K562 (cell line): ENCODE measurements at regions not wholly inside any gene's neighbourhood (a gene's known extent, or its start where the extent isn't known, plus 50 kb on each side); places are given as distances from the start of the nearest gene placed in this dataset.

Experiments used
- ATAC-seq: fragments of 200-7000 bp; cut with Tn5 transposase; 3 replicates; pipeline ENCODE4 v1.9.1; 2020; ENCODE audit warnings: moderate library complexity
- BruUV-seq: library from RNA; stranded (reverse); fragments of 400-500 nt; replicated peaks from 2 replicates; lab custom pipeline; 2021; lab: Mats Ljungman, UMichigan
- CTCF ChIA-PET: fragments of 300-600 bp; formaldehyde crosslinking; extraction: SDS; loops from one replicate; lab custom pipeline; 2021; ENCODE audit warnings: low intra/inter-chr PET ratio; lab: Yijun Ruan, JAX
- POLR2A ChIA-PET: fragments of 300-600, 350-650 bp; sonication (Branson Sonifier 250); formaldehyde crosslinking; extraction: SDS; loops from one replicate; lab custom pipeline; 2021; ENCODE audit warnings: antibody characterized with exemption, inconsistent platforms; lab: Yijun Ruan, JAX
- DNase-seq, 4 experiments: peaks; one replicate each; pipeline versions ENCODE4 v3.0.0 to v3.0.0-alpha.2; 2011 to 2018; ENCODE audit warnings: low spot score in 3 of 4, mixed read lengths in 3 of 4; ENCODE audit errors: extremely low read depth in 1 of 4
- FAIRE-seq: peaks from 2 replicates; lab custom pipeline; 2011; peaks lifted over from hg19 to GRCh38; lab: Jason Lieb, UNC
- H2AFZ ChIP-seq: 2 replicates; pipeline ENCODE4 v1.6.0; 2011; ENCODE audit warnings: low read depth, low read length, control low read depth, inconsistent platforms
- H3K27ac ChIP-seq: fragments of 200-600 bp; 3 replicates; pipeline ENCODE4 v1.8.0; 2011; ENCODE audit warnings: low read depth, mild to moderate bottlenecking, control low read depth, inconsistent platforms, low read length, moderate library complexity, mixed read lengths; ENCODE audit errors: extremely low read depth
- H3K27me3 ChIP-seq, 2 experiments: fragments of 300-600 bp in 1 of 2; 2 replicates in 1 of 2; 3 replicates in 1 of 2; pipeline versions ENCODE4 v1.6.0 to v1.8.0; 2011; ENCODE audit warnings: inconsistent platforms in 2 of 2, low read length in 2 of 2, mild to moderate bottlenecking in 1 of 2, mixed read lengths in 1 of 2, moderate library complexity in 1 of 2; ENCODE audit not compliant: control insufficient read depth in 2 of 2, insufficient read depth in 2 of 2
- H3K36me3 ChIP-seq: fragments of 300-600 bp; 3 replicates; pipeline ENCODE4 v1.8.0; 2011; ENCODE audit warnings: mild to moderate bottlenecking, low read length, inconsistent platforms; ENCODE audit not compliant: control insufficient read depth, insufficient read depth
- H3K4me1 ChIP-seq, 2 experiments: fragments of 200-600 bp in 1 of 2; replicated peaks in 1 of 2; 2 replicates in 1 of 2; 3 replicates in 1 of 2; pipeline versions ENCODE4 v1.5.1 to v1.8.0; 2011; ENCODE audit warnings: inconsistent platforms in 2 of 2, low read length in 2 of 2, mild to moderate bottlenecking in 1 of 2, mixed read lengths in 1 of 2, moderate library complexity in 1 of 2; ENCODE audit not compliant: control insufficient read depth in 2 of 2, insufficient read depth in 2 of 2
- H3K4me2 ChIP-seq: 2 replicates; pipeline ENCODE4 v1.6.1; 2011; ENCODE audit warnings: low read length, control low read depth, inconsistent platforms, mixed read lengths; ENCODE audit not compliant: insufficient read depth
- H3K4me3 ChIP-seq: fragments of 200-600 bp; sonication (generic), shearing (Covaris generic); 2 replicates; pipeline ENCODE4 v1.5.1; 2016; ENCODE audit warnings: control low read depth, inconsistent platforms
- H3K79me2 ChIP-seq: fragments of 200-600 bp; 3 replicates; pipeline ENCODE4 v1.8.0; 2011; ENCODE audit warnings: low read length, inconsistent platforms; ENCODE audit not compliant: control insufficient read depth, insufficient read depth
- H3K9ac ChIP-seq, 2 experiments: 2 replicates each; pipeline versions ENCODE4 v1.6.0 to v1.6.1; 2011; ENCODE audit warnings: low read depth in 2 of 2, low read length in 2 of 2, control low read depth in 1 of 2, inconsistent platforms in 1 of 2, mild to moderate bottlenecking in 1 of 2, mixed read lengths in 1 of 2; ENCODE audit not compliant: insufficient read depth in 1 of 2
- H3K9me1 ChIP-seq: one replicate; pipeline ENCODE4 v1.6.0; 2011; ENCODE audit warnings: inconsistent platforms, mild to moderate bottlenecking, low read length, moderate library complexity; ENCODE audit not compliant: control insufficient read depth, insufficient read depth
- H3K9me3 ChIP-seq: replicated peaks from 2 replicates; pipeline ENCODE4 v1.5.1; 2011; ENCODE audit warnings: low read depth, low read length, inconsistent platforms; ENCODE audit not compliant: control insufficient read depth, insufficient read depth
- H4K20me1 ChIP-seq: replicated peaks from 2 replicates; pipeline ENCODE4 v1.6.1; 2011; ENCODE audit warnings: low read length, inconsistent platforms, mixed read lengths; ENCODE audit not compliant: control insufficient read depth, insufficient read depth
- KDM2B ChIP-seq: fragments of 250-450 bp; sonication (Bioruptor Pico); IDR thresholded peaks from 2 replicates; pipeline ENCODE4 v1.8.0; 2021; ENCODE audit warnings: mild to moderate bottlenecking, moderate library complexity
- MEIS2 ChIP-seq: fragments of 450-650 bp; IDR thresholded peaks from 2 replicates; pipeline ENCODE4 v1.6.1; 2014; ENCODE audit warnings: mild to moderate bottlenecking; ENCODE audit not compliant: partially characterized antibody
- RFX5 ChIP-seq: IDR thresholded peaks from 2 replicates; pipeline ENCODE4 v1.6.1; 2011; ENCODE audit warnings: low read depth, mild to moderate bottlenecking, improper control_type of control experiment, low read length
- SMARCB1 ChIP-seq: IDR thresholded peaks from 2 replicates; pipeline ENCODE4 v1.6.1; 2011; ENCODE audit warnings: improper control_type of control experiment, low read depth; ENCODE audit not compliant: insufficient read length
- SMC3 ChIP-seq: conservative IDR thresholded peaks from 2 replicates; pipeline ENCODE4 v1.6.1; 2011; ENCODE audit warnings: low read depth, low read length, improper control_type of control experiment; ENCODE audit not compliant: insufficient read depth
- TFAM ChIP-seq: fragments of 250-450 bp; sonication (Bioruptor Pico); conservative IDR thresholded peaks from 2 replicates; pipeline ENCODE4 v1.5.0; 2021; ENCODE audit warnings: mild to moderate bottlenecking, moderate library complexity
- ZNF143 ChIP-seq: sonication (generic); formaldehyde crosslinking; IDR thresholded peaks from 2 replicates; pipeline ENCODE4 v1.9.0; 2022; ENCODE audit warnings: mild to moderate bottlenecking, missing genetic modification reagents
- ZZZ3 ChIP-seq: fragments of 450-650 bp; IDR thresholded peaks from 2 replicates; pipeline ENCODE4 v1.6.1; 2016; ENCODE audit warnings: antibody characterized with exemption, mild to moderate bottlenecking, moderate library complexity
- WGBS: fragments of 100-300 bp; shearing (Covaris generic); methylation state at CpG from one replicate; pipeline ENCODE4 v1.1.6; 2016; ENCODE audit warnings: low coverage, mixed read lengths; ENCODE audit not compliant: insufficient coverage; ENCODE audit errors: missing lambda C conversion rate; 5-methylcytosine and 5-hydroxymethylcytosine counted together
- in situ Hi-C: fragments of 300-500 bp; cut with MboI; formaldehyde crosslinking; loops from 4 replicates; pipeline ENCODE4 v1.15.0; 2018; ENCODE audit warnings: inconsistent platforms, mixed read lengths
- intact Hi-C: fragments of 100-400 bp; cut with micrococcal nuclease; formaldehyde crosslinking; loops from 2 replicates; pipeline ENCODE4 v1.14.2; 2022
- TF ChIP-seq, protein P1 (sequence below): fragments of 250-450 bp; sonication (Bioruptor Pico); IDR thresholded peaks from 2 replicates; pipeline ENCODE4 v1.5.0; 2021; ENCODE audit warnings: mild to moderate bottlenecking, borderline replicate concordance

- Histone ChIP-seq H3K36me3 (peaks cover 21% of the 10 kb centered on the region; the same call in 1 of the 3 replicates), H3K9ac (no peak overlapping the region), H3K4me3 (no peak overlapping the region), H3K27me3 (no peaks in the 10 kb centered on the region), H3K27ac (no peak overlapping the region), H3K79me2 (peaks cover 91% of the 10 kb centered on the region), H2AFZ (no peak overlapping the region), H3K4me1 (peaks cover 0 to 46% of the 10 kb centered on the region in 2 experiments; a peak in 2 of 5 replicates)
- WGBS = 98% methylated on average over 8 of the region's 18 CpGs
- in situ Hi-C loops = no loop called here
- BruUV-seq = no TSS peak
- CTCF ChIA-PET = no interaction called here
- DNase-seq (no peak), ATAC-seq (no peak)
- POLR2A ChIA-PET = interaction anchor here (1.0 kb wide), 1 partner anchor 9 kb away, joined by 4 read pairs; no protein-coding TSS in a partner anchor
- TF ChIP-seq MEIS2 (no peak), TFAM (CRISPR knock-in tag) (no peak), SMC3 (no peak), ZZZ3 (no peak), ZNF143 (CRISPR knock-in tag) (no peak), KDM2B (CRISPR knock-in tag) (no peak), SMARCB1 (no peak), RFX5 (no peak)
- TF ChIP-seq, protein P1, sequence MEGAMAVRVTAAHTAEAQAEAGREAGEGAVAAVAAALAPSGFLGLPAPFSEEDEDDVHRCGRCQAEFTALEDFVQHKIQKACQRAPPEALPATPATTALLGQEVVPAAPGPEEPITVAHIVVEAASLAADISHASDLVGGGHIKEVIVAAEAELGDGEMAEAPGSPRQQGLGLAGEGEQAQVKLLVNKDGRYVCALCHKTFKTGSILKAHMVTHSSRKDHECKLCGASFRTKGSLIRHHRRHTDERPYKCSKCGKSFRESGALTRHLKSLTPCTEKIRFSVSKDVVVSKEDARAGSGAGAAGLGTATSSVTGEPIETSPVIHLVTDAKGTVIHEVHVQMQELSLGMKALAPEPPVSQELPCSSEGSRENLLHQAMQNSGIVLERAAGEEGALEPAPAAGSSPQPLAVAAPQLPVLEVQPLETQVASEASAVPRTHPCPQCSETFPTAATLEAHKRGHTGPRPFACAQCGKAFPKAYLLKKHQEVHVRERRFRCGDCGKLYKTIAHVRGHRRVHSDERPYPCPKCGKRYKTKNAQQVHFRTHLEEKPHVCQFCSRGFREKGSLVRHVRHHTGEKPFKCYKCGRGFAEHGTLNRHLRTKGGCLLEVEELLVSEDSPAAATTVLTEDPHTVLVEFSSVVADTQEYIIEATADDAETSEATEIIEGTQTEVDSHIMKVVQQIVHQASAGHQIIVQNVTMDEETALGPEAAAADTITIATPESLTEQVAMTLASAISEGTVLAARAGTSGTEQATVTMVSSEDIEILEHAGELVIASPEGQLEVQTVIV (CRISPR knock-in tag) = no peak
- TF ChIP-seq, all 486 proteins: peak for 0
- Histone ChIP-seq H3K9me1 (peaks cover 3% of the 10 kb centered on the region), H3K9me3 (no peaks in the 10 kb centered on the region), H4K20me1 (peaks cover 24% of the 10 kb centered on the region), H3K4me2 (no peak overlapping the region)
- intact Hi-C loops = no loop called here
- no peak for FAIRE-seq
Observed at GRCh38 chr22:49638788-49639187, 188.9 kb downstream of the BRD1 start.
